NCI-H2081 (cell line): ENCODE measurements at regions not wholly inside any gene's neighbourhood (a gene's known extent, or its start where the extent isn't known, plus 50 kb on each side); places are given as distances from the start of the nearest gene placed in this dataset.
"Not testable (repeated sequence)": the region's sequence is repeated elsewhere in the genome, so short reads cannot be mapped to it uniquely, and the experiment has no call there.

Experiments
- DNase-seq, 2 experiments: peaks; one replicate each; lab custom pipeline; 2025; lab: John Stamatoyannopoulos, UW

DNA sequence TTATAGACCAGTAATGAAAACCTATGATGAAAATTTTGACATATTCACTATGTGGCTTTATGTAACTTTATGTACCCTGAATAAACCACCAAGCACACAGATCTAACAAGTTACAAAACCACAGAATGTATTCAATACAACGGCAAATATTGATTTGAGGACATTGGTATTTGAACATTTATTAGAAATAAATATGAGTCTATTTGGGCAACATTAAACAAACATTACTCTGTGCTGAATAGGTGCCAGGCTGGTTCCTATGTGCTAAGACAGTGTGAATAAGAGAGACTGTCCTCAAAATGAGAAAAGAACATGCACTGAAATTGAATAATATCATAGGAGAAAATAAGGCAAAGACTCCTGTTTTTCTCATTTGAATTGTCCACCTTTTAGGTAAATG lies 1341.2 kb downstream of the PLA2G4A start:
- peak in 1 of 2 experiments; percentile 69 for DNase-seq

DNA sequence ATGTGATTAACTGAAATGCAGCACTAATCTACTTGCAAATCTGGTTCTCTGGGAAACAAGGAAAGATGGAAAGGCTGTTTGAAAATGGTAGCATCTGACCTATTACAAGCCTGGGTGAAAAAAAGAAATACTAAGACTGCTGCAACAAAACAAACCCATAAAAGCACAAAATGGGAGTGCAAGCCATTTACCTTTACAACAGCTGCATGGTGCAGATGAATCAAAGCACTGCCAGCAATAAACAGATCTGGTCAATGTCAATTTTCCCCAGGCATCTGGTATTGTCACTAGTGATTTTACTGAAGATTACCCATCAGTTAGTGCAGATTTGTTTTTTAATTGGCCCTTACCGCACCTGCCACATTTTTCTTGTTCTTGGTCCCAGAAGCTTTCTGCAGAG lies 1341.7 kb downstream of the PLA2G4A start:
- DNase-seq: peak; percentile 91 to 99

DNA sequence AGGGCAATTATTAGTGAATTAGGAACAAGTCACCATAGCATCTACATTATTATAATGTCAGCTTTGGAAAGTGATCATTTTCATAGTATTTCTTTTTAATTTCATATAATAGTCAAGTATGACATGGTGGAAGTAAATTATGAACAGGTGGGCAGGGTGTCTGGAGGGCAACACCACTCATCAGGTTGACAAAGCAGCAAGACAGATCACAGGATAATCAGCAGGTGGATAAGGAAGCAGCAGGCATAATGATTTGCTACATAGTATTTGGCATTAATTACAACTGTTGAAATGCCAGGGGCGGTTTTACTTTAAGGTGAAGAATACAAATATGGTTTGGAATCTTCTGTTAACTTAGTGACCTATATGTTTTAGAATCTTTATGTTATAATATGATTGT lies 1342.2 kb downstream of the PLA2G4A start:
- peak; percentile 86 to 97 for DNase-seq

DNA sequence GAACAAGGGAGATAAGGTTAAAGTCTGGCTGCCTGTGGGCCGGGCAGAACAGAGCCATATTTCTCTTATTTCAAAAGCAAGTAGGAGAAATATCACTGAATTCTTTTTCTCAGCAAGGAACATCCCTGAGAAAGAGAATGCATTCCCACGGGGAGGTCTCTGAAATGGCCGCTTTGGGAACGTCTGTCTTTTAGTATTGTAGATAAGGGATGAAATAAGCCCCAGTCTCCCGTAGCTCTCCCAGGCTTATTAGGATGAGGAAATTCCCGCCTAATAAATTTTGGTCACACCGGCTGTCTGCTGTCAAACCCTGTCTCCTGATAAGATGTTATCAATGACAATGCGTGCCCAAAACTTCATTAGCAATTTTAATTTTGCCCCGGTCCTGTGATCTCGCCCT lies 1353.3 kb downstream of the PLA2G4A start:
- not testable (repeated sequence) for DNase-seq

DNA sequence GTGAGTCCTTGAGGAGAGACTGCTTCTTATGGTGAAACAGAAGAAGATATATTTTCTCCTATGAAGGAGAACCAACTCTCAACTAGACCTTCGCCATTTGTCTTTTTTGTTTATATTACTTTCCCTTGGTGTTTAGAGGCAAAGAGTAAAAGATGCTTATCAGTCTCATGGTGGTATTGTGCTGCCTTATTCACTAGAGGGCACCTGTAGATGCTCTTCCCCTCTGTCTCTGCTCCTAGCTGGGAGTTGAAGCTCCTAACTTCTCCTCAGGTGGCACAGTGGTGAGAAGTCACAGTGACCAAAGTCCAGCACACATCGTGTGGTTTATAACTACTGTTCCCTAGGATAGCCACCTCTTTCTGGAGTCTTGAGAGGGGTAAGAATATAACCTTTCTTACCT lies 1359.6 kb downstream of the PLA2G4A start:
- DNase-seq: no peak

DNA sequence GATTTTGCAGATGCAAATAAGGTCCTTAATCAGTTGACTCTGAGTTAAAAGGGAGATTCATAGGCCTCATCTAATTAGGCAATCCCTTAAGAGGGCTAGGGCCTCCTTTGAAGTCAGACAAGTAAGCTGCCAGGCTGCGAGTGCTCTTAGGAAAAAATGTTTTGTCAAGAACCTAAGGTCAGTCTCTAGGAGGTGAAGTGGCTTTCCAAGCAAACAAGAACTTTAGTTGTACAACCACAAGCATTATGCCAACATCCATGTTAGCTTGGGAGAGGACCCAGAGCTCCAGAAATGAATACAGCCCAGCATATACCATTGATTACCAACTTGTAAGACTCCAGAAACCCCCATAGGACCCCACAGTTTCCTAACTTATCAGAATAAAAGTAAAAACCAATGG lies 1366.2 kb downstream of the PLA2G4A start:
- DNase-seq: no peak

DNA sequence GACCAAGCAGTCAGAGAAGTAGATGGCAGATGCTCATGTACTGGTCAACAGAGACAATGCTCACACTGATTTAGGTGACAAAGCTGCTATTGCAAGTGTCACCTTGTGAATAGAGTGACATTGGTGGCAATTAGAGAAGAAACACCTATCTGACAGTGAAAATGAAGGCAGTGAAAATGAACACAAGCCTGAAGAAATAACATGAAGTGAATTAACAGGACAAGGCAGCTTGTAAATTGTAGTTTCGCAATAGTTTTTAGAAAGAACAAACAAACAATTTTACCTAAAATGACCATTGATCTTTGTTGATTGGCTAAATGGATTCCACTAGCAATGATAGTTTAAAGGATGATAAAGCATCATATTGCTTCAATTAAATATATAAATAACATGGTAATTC lies 1389.5 kb downstream of the PLA2G4A start:
- DNase-seq: no peak

DNA sequence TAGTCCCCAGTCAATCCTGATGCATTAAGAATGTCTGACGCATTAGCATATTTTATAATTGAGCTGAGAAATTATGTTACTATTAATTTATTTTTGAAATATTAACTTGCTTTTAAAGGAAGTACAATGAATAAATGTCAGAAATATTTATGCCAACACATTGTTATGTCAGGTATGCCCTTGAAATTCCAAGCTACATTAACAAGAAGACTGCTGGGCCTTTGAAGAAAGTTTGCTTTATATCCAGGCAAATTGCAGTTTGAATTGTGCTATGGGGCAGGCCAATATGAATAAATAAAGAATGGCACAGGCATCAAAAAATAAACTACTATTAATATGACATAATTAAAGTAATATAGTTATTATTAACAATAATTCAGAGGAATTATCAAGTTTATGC lies 1391.3 kb downstream of the PLA2G4A start:
- no peak for DNase-seq

DNA sequence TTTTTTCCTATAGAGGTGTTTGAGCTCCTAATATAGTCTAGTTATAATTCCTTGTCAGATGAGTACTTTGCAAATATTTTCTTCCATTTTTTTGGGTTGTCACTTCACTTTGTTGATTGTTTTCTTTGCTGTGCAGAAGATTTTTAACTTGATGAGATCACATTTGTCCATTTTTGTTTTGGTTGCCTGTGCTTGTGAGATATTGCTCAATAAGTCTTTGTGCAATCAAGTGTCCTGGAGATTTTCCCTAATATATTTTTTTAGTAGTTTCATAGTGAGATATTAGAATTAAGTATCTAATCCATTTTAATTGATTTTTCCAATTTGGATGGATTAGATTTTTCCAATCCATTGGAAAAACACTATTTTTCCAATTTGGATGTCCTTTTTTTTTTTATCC lies 1395.5 kb downstream of the PLA2G4A start:
- DNase-seq: no peak

DNA sequence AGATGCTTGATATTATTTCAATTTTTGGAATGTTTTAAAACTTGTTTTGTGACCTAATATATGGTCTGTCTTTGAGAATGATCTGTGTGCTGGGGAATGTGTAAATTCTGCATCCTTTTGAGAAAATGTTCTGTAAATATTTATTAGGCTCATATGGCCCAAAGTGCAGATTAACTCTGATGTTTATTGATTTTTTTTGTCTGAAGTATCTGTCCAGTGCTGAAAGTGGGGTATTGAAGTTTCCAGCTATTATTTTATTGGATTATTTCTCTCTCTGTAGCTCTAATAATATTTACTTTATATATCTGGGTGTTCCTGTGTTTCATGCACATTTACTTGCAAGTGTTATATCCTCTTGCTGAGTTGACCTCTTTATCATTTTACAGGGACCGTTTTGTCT lies 1397.2 kb downstream of the PLA2G4A start:
- no peak for DNase-seq

DNA sequence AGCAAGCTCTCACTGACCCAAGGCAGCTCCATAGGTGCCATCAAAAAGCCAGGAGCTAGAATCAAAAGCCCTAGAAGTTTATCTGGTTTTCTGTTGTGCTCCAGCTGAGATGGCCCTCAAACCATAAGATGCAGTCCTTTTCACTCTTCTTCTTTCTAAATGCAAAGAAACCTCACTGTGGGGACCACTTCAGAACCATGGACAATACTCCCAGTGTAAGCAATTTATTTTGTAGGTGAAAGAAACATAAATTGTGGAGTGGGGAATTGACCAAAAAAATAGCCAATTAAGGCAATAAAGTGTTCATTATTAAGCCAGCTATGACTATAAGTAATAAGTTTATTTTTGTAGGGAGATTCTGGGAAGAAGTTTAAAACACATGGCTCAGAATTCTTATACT lies 1399.9 kb downstream of the PLA2G4A start:
- no peak for DNase-seq

DNA sequence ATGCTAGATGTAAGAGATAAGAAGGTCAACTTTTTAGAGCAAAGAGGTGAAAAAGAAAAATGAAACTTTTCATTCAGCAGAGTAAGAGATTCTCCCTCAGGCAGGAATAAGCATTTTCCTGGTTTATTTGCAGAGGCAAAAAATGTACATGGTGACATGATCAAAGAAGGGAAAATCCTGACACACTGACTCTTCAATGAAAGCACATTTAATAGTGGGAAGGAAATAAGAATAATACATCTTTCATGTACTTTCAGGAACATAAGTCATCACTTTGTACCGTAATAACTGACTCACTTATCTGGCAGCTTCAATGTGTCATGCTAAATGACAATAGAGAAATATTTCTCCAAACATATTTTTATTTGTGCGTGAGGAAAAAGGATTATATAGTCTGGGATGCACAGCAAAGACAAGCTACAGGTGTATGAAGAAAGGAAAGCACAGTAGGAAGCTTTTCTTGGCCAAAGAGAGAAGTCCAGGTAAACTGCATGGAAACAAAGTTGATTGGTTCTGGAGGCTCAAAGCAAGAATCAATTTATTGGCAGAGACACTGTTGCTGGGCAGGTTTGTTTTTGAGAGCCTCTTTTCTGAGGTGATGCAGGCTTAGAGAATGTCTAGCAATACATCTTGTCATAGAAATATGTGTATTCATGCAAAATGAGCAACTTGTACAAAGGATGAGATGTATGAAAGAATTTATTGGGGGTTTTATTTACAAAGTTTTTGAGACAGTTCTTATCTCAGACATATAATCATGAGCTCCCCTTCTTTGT lies 1409.0 kb downstream of the PLA2G4A start:
- DNase-seq: no peak

DNA sequence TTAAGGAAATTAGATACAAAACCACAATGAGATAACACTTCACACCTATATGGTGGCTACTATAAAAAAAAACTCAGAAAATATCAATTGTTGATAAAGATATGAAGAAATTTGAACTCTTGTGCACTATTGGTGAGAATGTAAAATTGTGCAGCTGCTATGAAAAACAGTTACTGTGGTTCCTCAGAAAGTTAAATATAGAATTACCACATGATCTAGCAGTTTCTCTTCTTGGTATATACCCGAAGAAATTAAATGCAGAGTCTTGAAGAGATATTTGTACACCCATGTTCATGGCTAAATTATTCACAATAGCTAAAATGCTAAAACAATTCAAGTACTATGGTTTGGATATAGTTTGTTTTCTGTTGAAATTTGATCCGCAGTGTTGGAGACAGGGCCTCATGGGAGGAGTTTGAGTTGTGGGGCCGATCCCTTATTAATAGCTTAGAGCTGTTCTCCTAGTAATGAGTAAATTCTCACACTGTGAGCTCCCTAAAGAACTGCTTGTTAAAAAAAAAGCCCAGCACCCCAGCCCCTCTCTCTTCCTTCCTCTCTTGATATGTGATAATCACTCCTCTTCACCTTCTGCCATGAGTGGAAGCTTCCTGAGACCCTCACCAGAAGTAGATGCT lies 1412.1 kb downstream of the PLA2G4A start:
- no peak for DNase-seq

DNA sequence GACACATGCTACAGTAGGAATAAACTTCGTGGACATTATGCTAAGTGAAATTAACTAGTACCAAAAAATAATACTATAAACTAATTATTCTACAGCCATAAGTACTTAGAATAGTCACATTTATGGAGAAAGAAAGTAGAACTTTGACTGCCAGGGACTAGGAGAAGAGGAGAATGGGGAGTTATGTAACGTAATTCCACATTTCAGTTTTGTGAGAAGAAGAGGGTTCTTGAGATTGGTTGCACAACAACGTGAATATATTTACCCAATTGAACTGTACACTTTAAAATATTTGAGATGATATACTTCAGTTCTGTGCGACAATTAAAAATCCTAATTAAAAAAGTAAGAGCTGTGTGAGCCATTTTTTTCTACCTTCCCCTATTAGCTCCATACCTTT lies 1412.9 kb downstream of the PLA2G4A start:
- DNase-seq: no peak

DNA sequence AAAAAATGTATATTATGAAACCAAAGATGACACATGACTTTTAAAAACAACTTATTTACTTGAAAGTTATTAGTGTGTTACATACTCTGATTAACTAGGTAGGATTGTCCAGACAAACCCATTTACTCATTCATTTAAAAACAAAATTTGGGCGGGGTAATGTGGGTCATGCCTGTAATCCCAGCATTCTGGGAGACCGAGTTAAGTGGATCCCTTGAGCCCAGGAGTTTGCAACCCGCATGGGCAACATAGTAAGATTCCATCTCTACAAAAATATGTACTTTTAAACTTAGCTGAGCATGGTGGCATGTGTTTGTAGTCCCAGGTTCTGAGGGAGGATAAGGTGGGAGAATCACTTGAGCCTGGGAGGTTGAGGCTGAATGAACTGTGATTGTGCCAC lies 1414.7 kb downstream of the PLA2G4A start:
- no peak for DNase-seq

DNA sequence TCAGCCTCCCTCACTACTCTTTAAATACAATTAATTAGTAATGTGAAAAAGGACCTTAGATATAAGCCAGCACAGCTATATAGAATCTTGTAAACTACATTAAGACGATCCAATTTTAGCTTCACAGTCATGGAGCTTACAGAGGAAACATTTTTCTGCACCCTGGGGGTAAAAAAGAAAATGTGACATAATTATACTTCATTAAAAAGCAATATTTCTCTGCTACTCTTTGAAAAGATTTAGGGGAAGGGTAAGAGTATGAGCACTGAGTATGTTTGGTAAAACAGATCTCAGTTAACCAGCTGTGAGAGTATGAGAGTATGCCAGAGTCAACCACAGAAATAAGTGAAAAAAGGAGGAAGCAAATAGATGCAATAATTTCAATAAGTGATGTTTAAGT lies 1415.9 kb downstream of the PLA2G4A start:
- no peak for DNase-seq

DNA sequence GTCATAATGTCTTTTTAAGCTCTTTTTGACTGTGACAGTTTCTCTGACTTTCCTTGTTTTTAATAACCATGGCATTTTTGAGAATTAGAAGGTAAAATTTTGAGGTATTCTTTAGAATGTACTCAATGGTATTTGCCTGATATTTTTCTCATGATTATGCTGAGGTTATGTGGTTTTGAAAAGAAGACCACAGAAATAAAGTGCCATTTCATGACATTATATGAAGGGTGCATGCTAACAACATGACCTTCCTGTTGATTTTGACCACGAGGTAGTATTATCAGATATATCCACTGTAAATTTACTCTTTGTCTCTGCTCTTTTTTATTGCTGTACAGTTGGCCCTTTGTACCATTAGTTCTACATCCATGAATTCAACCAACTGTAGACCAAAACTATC lies 1418.5 kb downstream of the PLA2G4A start:
- no peak for DNase-seq

DNA sequence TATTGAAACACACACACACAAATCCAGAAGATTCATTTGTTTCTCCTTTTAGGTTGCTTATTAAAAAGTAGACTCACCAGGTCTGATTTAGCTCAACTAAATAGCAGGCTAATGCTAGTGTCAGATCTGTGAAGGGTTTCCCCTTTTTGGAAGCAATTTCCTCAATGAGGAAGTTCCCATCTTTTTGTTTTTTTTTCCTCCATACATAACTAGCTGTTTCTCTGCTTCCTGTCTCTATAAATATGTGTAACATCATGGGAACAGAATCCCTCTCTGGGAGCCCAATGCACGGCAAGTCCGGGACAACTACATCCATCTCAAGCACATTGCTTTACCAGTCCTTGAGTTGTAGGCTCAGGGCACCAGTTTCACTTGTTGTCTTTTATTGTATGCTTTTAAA lies 1421.1 kb downstream of the PLA2G4A start:
- no peak for DNase-seq

DNA sequence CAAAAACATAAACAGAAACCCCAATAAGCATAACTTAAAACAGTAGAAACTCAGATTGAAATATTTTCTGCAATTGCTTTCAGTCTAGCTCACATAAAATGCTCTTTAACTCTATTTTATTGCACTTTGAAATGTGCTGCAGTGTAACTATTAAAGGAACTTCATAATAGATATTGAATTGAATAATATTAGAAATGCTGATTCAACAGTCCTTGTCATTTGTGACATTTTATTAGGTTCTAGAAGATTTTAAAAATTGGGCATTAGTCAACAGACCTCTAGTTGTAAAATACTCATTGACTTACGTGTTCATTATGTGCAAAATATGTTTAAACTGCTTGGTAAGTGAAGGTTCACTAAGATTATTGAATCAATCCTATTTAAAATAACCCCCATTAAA lies 1422.3 kb downstream of the PLA2G4A start:
- DNase-seq: no peak

DNA sequence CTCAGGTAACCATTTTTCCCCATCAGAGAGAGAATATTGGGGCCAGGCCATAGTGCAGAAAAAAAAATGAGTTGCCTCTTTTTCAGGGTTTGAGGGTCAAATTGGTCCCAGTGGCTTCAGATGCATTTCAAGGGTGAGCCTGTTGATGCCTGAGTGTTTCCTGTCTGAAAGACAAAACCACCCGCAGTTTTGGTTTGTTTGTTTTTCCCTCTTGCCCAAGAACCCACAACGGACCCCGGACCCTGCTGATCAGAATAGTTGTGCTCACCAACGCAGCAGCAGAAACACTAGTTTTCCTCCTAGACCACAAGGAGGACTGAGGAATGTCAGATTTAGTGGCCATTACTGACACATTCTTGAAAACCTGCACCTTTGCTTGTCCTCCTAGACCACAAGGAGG lies 1433.1 kb downstream of the PLA2G4A start:
- no peak for DNase-seq

DNA sequence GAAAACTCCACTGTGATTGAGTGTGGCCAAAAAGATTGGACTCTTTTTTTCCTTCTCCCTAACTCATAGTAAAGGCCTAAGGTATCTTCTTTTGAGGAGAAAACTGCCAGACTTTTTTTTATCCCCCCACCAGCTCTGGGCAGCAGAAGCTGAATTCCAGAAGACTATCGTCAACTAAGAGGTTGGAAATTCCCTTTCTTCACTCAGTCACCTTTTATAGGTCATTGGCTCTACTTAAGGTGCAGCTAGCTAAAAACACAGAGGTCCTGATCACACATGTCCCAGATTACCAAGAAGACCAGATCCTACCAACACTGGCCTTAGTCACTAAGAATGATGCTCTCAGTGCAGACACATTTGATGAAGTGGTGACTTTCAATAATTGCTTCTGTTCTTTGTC lies 1441.2 kb downstream of the PLA2G4A start:
- no peak for DNase-seq

DNA sequence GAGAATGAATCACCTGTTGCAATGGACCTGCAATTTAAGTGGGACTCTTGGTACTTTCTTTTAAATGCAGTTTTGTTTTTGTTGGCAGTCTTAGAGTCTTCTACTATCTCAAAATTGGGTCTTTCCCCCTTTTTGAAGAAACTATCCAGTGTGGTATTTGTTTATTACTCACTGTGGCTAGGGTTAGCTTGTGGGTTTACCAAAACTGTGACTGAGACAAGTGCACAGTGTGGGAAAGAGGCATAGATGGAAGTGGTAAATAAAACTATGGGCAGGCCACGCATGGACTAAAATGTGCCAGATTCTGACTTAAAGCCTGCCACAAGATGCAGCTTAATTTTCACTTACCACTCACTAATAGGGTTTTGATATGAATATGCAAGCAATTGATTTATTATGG lies 1441.7 kb downstream of the PLA2G4A start:
- no peak for DNase-seq

DNA sequence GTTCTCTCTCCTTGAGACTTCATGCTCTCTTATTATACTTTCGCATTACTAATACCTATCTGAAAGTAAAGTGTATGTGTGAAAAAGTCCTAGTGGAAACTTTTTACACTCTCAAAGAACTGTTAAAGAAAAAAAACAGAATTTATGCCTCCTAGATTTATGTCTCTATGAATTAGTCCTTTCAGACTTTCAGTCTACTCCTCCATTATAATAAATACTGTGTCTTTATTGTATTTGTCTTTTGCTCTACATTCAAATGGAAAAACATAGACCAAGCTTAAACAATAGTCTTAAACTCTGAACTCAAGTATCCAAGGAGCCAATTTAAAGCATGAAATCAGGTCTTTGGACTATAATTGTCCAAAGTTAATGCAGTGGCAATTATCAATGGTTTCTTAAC lies 1449.0 kb downstream of the PLA2G4A start:
- DNase-seq: no peak

DNA sequence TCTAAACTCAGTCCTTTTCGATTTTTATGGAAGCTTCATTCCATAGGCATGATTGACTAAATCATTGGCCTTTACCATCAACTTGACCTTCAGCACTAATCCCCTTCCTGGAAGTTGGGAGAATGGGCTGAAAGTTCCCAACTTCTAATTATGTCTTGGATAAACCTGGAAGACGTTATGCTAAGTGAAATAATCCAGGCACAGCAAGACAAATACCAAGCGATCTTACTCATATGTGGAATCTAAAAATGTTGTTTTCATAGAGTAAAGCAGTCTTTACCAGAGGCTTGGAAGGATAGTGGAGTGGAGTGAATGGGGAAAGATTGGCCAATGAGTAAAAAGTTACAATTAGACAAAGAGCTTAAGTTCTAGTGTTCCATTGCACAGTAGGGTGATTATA lies 1453.2 kb downstream of the PLA2G4A start:
- no peak for DNase-seq
